ENCODE measurements at regions not wholly inside any gene's neighbourhood (a gene's known extent, or its start where the extent isn't known, plus 50 kb on each side); places are given as distances from the start of the nearest gene placed in this dataset.
A peak's percentile ranks its signal among the peaks of the same experiment; 100 is the strongest.

DNA sequence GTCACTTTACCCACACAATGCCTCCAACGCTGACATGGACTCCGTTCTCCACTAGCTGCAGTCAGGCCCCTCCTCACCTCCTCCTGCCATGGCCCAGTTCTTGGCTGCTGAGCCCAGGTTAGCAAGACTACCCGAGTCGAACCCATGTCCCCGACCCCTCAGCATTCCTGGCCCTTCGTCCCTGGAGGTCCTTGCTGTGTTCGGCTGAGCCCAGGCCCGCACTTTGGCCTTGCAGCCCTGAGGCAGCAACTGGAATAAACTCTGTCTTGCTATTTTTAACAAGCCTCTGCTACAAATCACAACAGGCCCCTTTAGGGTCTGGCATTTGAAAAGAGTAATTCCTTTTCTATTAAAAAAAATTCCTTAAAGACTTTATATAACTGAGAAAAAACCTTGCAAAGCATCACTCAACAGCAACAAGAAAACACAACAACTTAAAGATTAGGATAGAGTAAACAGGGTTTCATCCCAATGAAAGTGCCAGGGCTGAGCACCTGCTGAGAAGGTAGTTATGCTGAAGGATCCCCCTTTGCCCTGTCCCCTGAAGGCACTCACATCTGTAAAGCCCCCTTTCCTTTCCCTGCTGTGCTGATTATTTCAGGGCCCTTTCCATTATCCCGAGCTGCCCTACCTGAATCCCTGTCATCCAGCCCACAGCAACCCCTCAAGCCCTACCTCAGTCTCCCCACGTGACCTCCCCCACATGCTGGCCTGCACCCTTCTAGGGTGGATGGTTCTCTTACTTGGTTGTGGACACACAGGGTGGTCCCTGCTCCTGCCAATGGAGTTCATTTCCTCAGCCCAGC, 120.0 kb upstream of the SNTG2 start:
- H2BK15ac ChIP-seq (ENCODE audit: low read length): no peak overlapping the region
- H3K14ac ChIP-seq (ENCODE audit: insufficient read length): no peak overlapping the region
- POLR2A ChIA-PET (ENCODE audit: partially characterized antibody): no interaction called here
- WGBS, 2 experiments (ENCODE audit: extremely low coverage in 1 of 2, insufficient coverage in 1 of 2, insufficient read length in 1 of 2, insufficient replicate concordance in 2 of 2, low coverage in 1 of 2, low lambda C conversion rate in 2 of 2, missing lambda C conversion rate in 1 of 2): 73% methylated on average over 10 of the region's 10 CpGs; no CpG with 5 or more reads in 1 of the 2 experiments
- H2AFZ ChIP-seq (ENCODE audit: low read length): no peak overlapping the region
- H3K4me3 ChIP-seq (ENCODE audit: extremely low read depth in 1 of 4, insufficient read depth in 2 of 4, low read depth in 3 of 4, low read length in 4 of 4): no peak overlapping the region
- H4K91ac ChIP-seq (replicated peaks; ENCODE audit: insufficient read length, low read length): peak overlapping the region; percentile 16
- H2AK5ac ChIP-seq (ENCODE audit: low read depth, low read length): peak overlapping the region; percentile 55; the same call in 1 of the 2 replicates
- H3K23ac ChIP-seq (ENCODE audit: insufficient read length): no peak overlapping the region
- H3K56ac ChIP-seq (replicated peaks; ENCODE audit: insufficient read length, low read depth, low read length): no peak overlapping the region
- no peaks in the 10 kb centered on the region for H4K20me1 ChIP-seq (replicated peaks in 1 of 2; ENCODE audit: control insufficient read depth in 1 of 2, insufficient read depth in 2 of 2, low read length in 2 of 2)
- H4K5ac ChIP-seq (ENCODE audit: insufficient read length, low read depth, low read length): no peak overlapping the region
- no peak overlapping the region for H2BK120ac ChIP-seq (replicated peaks; ENCODE audit: low read depth, low read length)
- H3K9ac ChIP-seq (replicated peaks in 1 of 4; ENCODE audit: extremely low read depth in 1 of 4, low read depth in 3 of 4, low read length in 3 of 4): peak overlapping the region in 1 of 4 experiments; percentile 25; a peak in 1 of 7 replicates
- no peak overlapping the region; the same call in 1 of the 2 replicates for H3K18ac ChIP-seq (ENCODE audit: extremely low read depth, low read length)
- no peaks in the 10 kb centered on the region for H3K36me3 ChIP-seq (ENCODE audit: control insufficient read depth in 2 of 4, insufficient read depth in 4 of 4, low read length in 3 of 4)
- no peak overlapping the region for H3K4me2 ChIP-seq (ENCODE audit: insufficient read depth in 1 of 2, low read depth in 2 of 2, low read length in 2 of 2)
- H3K4ac ChIP-seq (replicated peaks; ENCODE audit: insufficient read length, low read depth, low read length): no peak overlapping the region
- FAIRE-seq: no peak
- TF ChIP-seq SIRT6 (IDR thresholded peaks at IDR 0.05; ENCODE audit: low read length): no peak
- TF ChIP-seq NANOG (IDR thresholded peaks at IDR 0.05; ENCODE audit: insufficient read depth, low read depth, low read length, poor library complexity, severe bottlenecking): peak; percentile 68
- TF ChIP-seq SP1 (IDR thresholded peaks at IDR 0.05; ENCODE audit: low read depth, low read length): no peak
- no peak for TF ChIP-seq PHF8 (conservative IDR thresholded peaks at IDR 0.05; ENCODE audit: low read depth, low read length)
- TF ChIP-seq NRF1 (IDR thresholded peaks at IDR 0.05; ENCODE audit: low read depth, low read length): no peak
- no peak for TF ChIP-seq ASH2L (IDR thresholded peaks at IDR 0.05; ENCODE audit: low read length)
- no peak for TF ChIP-seq BACH1 (IDR thresholded peaks at IDR 0.05; ENCODE audit: low read length)
- 0 out of 2 replicates have a peak overlapping the region, but pooled peaks have one; percentile 16 for H4K8ac ChIP-seq (ENCODE audit: extremely low read depth, insufficient read depth, low read length)
- peaks cover 0 to 16% (median 6%) of the 10 kb centered on the region in 4 experiments; a peak in 6 of 7 replicates for H3K4me1 ChIP-seq (replicated peaks in 1 of 4; ENCODE audit: control insufficient read depth in 3 of 4, insufficient read depth in 4 of 4, low read length in 3 of 4)
- H3K27ac ChIP-seq (ENCODE audit: low read depth, low read length): no peak overlapping the region
- H3K79me1 ChIP-seq (ENCODE audit: low read depth, low read length): no peaks in the 10 kb centered on the region
- H2BK5ac ChIP-seq (ENCODE audit: low read depth, low read length): no peak overlapping the region
- CTCF ChIA-PET (ENCODE audit: partially characterized antibody): interaction anchor here (1.3 kb wide), 1 partner anchor 113 kb away, joined by 3 read pairs; no protein-coding TSS in a partner anchor
- no peak for DNase-seq (ENCODE audit: low read depth in 1 of 2, low spot score in 2 of 2)
- 0 out of 2 replicates have a peak overlapping the region, but pooled peaks have one; percentile 9 for H2BK20ac ChIP-seq (ENCODE audit: low read length)
- no peaks in the 10 kb centered on the region for H3K79me2 ChIP-seq (ENCODE audit: control insufficient read depth in 1 of 2, insufficient read depth in 2 of 2, low read length in 2 of 2)
- peaks cover 0 to 5% (median 3%) of the 10 kb centered on the region in 4 experiments; a peak in 4 of 7 replicates for H3K27me3 ChIP-seq (replicated peaks in 1 of 4; ENCODE audit: control insufficient read depth in 3 of 4, extremely low read depth in 1 of 4, insufficient read depth in 3 of 4, low read length in 3 of 4)
- H3K9me3 ChIP-seq (ENCODE audit: insufficient read depth in 2 of 2, low read depth in 1 of 2, low read length in 1 of 2): no peaks in the 10 kb centered on the region
- H3K23me2 ChIP-seq (ENCODE audit: low read depth, low read length): no peaks in the 10 kb centered on the region
- H2BK12ac ChIP-seq (ENCODE audit: low read depth, low read length): no peak overlapping the region
